ENCODE measurements at regions not wholly inside any gene's neighbourhood (a gene's known extent, or its start where the extent isn't known, plus 50 kb on each side); places are given as distances from the start of the nearest gene placed in this dataset.
"Not testable (repeated sequence)": the region's sequence is repeated elsewhere in the genome, so short reads cannot be mapped to it uniquely, and the experiment has no call there.

- TF ChIP-seq, protein P1, sequence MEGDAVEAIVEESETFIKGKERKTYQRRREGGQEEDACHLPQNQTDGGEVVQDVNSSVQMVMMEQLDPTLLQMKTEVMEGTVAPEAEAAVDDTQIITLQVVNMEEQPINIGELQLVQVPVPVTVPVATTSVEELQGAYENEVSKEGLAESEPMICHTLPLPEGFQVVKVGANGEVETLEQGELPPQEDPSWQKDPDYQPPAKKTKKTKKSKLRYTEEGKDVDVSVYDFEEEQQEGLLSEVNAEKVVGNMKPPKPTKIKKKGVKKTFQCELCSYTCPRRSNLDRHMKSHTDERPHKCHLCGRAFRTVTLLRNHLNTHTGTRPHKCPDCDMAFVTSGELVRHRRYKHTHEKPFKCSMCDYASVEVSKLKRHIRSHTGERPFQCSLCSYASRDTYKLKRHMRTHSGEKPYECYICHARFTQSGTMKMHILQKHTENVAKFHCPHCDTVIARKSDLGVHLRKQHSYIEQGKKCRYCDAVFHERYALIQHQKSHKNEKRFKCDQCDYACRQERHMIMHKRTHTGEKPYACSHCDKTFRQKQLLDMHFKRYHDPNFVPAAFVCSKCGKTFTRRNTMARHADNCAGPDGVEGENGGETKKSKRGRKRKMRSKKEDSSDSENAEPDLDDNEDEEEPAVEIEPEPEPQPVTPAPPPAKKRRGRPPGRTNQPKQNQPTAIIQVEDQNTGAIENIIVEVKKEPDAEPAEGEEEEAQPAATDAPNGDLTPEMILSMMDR (IDR thresholded peaks at IDR 0.05): not testable (repeated sequence)
- not testable (repeated sequence) for TF ChIP-seq POLR2A (IDR thresholded peaks at IDR 0.05)
Observed at GRCh38 chr16:29351970-29352616, 54.4 kb downstream of the NPIPB11 start.
